H9 (cell line): ENCODE measurements at regions not wholly inside any gene's neighbourhood (a gene's known extent, or its start where the extent isn't known, plus 50 kb on each side); places are given as distances from the start of the nearest gene placed in this dataset.

ENCODE experiments used
- DNase-seq: peaks from one replicate; pipeline ENCODE4 v3.0.0-alpha.2; 2017
- H2AFZ ChIP-seq: one replicate; pipeline ENCODE4 v1.6.1; 2013; ENCODE audit warnings: mild to moderate bottlenecking, low read length, control low read depth, moderate library complexity
- H2AK5ac ChIP-seq: 2 replicates; pipeline ENCODE4 v1.6.1; 2013; ENCODE audit warnings: low read length, control low read depth, mixed read lengths; ENCODE audit not compliant: insufficient read length
- H2BK120ac ChIP-seq: one replicate; pipeline ENCODE4 v1.6.1; 2013; ENCODE audit warnings: low read depth, mild to moderate bottlenecking, low read length, control low read depth, inconsistent platforms; ENCODE audit not compliant: poor library complexity, severe bottlenecking
- H2BK12ac ChIP-seq: 2 replicates; pipeline ENCODE4 v1.6.1; 2013; ENCODE audit warnings: low read length, control low read depth, mixed read lengths, low read depth; ENCODE audit not compliant: insufficient read length
- H2BK15ac ChIP-seq: 2 replicates; pipeline ENCODE4 v1.6.1; 2013; ENCODE audit warnings: low read depth, low read length, control low read depth
- H2BK20ac ChIP-seq: one replicate; pipeline ENCODE4 v1.6.1; 2013; ENCODE audit warnings: low read depth, mild to moderate bottlenecking, low read length, control low read depth, inconsistent platforms; ENCODE audit not compliant: poor library complexity, severe bottlenecking
- H2BK5ac ChIP-seq: 2 replicates; pipeline ENCODE4 v1.6.1; 2013; ENCODE audit warnings: low read length, control low read depth, mixed read lengths; ENCODE audit not compliant: insufficient read length
- H3K14ac ChIP-seq: 2 replicates; pipeline ENCODE4 v1.6.1; 2013; ENCODE audit warnings: low read length, control low read depth; ENCODE audit not compliant: insufficient read depth
- H3K18ac ChIP-seq: 2 replicates; pipeline ENCODE4 v1.6.1; 2013; ENCODE audit warnings: low read depth, mild to moderate bottlenecking, mixed read lengths, low read length, control low read depth; ENCODE audit not compliant: insufficient read length
- H3K23ac ChIP-seq: 2 replicates; pipeline ENCODE4 v1.6.1; 2013; ENCODE audit warnings: low read length, control low read depth, mixed read lengths, low read depth; ENCODE audit not compliant: insufficient read length
- H3K23me2 ChIP-seq: 2 replicates; pipeline ENCODE4 v1.6.1; 2013; ENCODE audit warnings: low read depth, mild to moderate bottlenecking, mixed read lengths, low read length, control low read depth; ENCODE audit not compliant: insufficient read length, poor library complexity, severe bottlenecking
- H3K27ac ChIP-seq: 2 replicates; pipeline ENCODE4 v1.5.1; 2013; ENCODE audit warnings: low read length, control low read depth, mixed read lengths, low read depth; ENCODE audit not compliant: insufficient read length
- H3K27me3 ChIP-seq: 2 replicates; pipeline ENCODE4 v1.6.1; 2013; ENCODE audit warnings: low read length, control low read depth, inconsistent platforms; ENCODE audit not compliant: insufficient read depth
- H3K4ac ChIP-seq: 2 replicates; pipeline ENCODE4 v1.6.1; 2013; ENCODE audit warnings: low read depth, mild to moderate bottlenecking, control low read depth, inconsistent platforms, low read length, moderate library complexity
- H3K4me1 ChIP-seq: 2 replicates; pipeline ENCODE4 v1.6.1; 2013; ENCODE audit warnings: low read length, control low read depth, inconsistent platforms; ENCODE audit not compliant: insufficient read depth
- H3K4me2 ChIP-seq: 2 replicates; pipeline ENCODE4 v1.6.1; 2013; ENCODE audit warnings: low read length, control low read depth, mixed read lengths; ENCODE audit not compliant: insufficient read length, insufficient read depth
- H3K56ac ChIP-seq: 2 replicates; pipeline ENCODE4 v1.6.1; 2013; ENCODE audit warnings: low read depth, mild to moderate bottlenecking, mixed read lengths, low read length, control low read depth; ENCODE audit not compliant: insufficient read length
- H3K79me1 ChIP-seq: 2 replicates; pipeline ENCODE4 v1.6.1; 2013; ENCODE audit warnings: low read depth, mild to moderate bottlenecking, moderate library complexity, low read length, control low read depth, inconsistent platforms; ENCODE audit not compliant: insufficient read depth, poor library complexity, severe bottlenecking
- H3K79me2 ChIP-seq: 2 replicates; pipeline ENCODE4 v1.6.1; 2013; ENCODE audit warnings: low read length, control low read depth, inconsistent platforms; ENCODE audit not compliant: insufficient read depth
- H3K9ac ChIP-seq: 2 replicates; pipeline ENCODE4 v1.6.1; 2013; ENCODE audit warnings: low read length, control low read depth, mixed read lengths; ENCODE audit not compliant: insufficient read length; ENCODE audit errors: extremely low read depth
- H3K9me3 ChIP-seq: one replicate; pipeline ENCODE4 v1.6.1; 2013; ENCODE audit warnings: low read depth, low read length, inconsistent platforms; ENCODE audit not compliant: control insufficient read depth
- H3T11ph ChIP-seq: one replicate; pipeline ENCODE4 v1.6.1; 2013; ENCODE audit warnings: mild to moderate bottlenecking, low read length, control low read depth, inconsistent platforms
- H4K20me1 ChIP-seq: one replicate; pipeline ENCODE4 v1.6.1; 2013; ENCODE audit not compliant: control insufficient read depth, insufficient read length, insufficient read depth
- H4K5ac ChIP-seq: 2 replicates; pipeline ENCODE4 v1.6.1; 2013; ENCODE audit warnings: low read depth, mild to moderate bottlenecking, mixed read lengths, low read length, control low read depth; ENCODE audit not compliant: insufficient read length
- H4K8ac ChIP-seq: replicated peaks from 2 replicates; pipeline ENCODE4 v1.6.1; 2013; ENCODE audit warnings: low read length, control low read depth, mixed read lengths, low read depth; ENCODE audit not compliant: insufficient read length
- H4K91ac ChIP-seq: 2 replicates; pipeline ENCODE4 v1.6.1; 2013; ENCODE audit warnings: low read depth, mild to moderate bottlenecking, moderate library complexity, mixed read lengths, low read length, control low read depth; ENCODE audit not compliant: insufficient read length
- H3K27ac Mint-ChIP-seq, 3 experiments: 2 replicates in 2 of 3; 3 replicates in 1 of 3; pipeline ENCODE4 v1.8.0; 2020 to 2021; ENCODE audit warnings: mixed read lengths in 3 of 3, mild to moderate bottlenecking in 1 of 3, moderate library complexity in 1 of 3
- H3K27me3 Mint-ChIP-seq: 2 replicates; pipeline ENCODE4 v1.8.0; 2021; ENCODE audit warnings: low read depth, mild to moderate bottlenecking, moderate library complexity, mixed read lengths
- H3K36me3 Mint-ChIP-seq, 3 experiments: 2 replicates in 2 of 3; 3 replicates in 1 of 3; pipeline ENCODE4 v1.8.0; 2020 to 2021; ENCODE audit warnings: low read depth in 3 of 3, mixed read lengths in 3 of 3; ENCODE audit not compliant: insufficient read depth in 1 of 3
- H3K4me1 Mint-ChIP-seq, 2 experiments: 2 replicates each; pipeline ENCODE4 v1.8.0; 2020; ENCODE audit warnings: mixed read lengths in 2 of 2
- H3K4me3 Mint-ChIP-seq, 2 experiments: 2 replicates in 1 of 2; 3 replicates in 1 of 2; pipeline ENCODE4 v1.8.0; 2020 to 2021; ENCODE audit warnings: mild to moderate bottlenecking in 2 of 2, mixed read lengths in 2 of 2, moderate library complexity in 1 of 2
- H3K9me3 Mint-ChIP-seq, 2 experiments: 2 replicates in 1 of 2; 3 replicates in 1 of 2; pipeline ENCODE4 v1.8.0; 2020; ENCODE audit warnings: mild to moderate bottlenecking in 2 of 2, mixed read lengths in 2 of 2, moderate library complexity in 1 of 2
- CTCF ChIP-seq: fragments of 200-600 bp; sonication (generic); conservative IDR thresholded peaks from 3 replicates; pipeline ENCODE4 v1.8.0; 2021; ENCODE audit warnings: antibody characterized with exemption, mild to moderate bottlenecking
- WGBS: extraction: QIAGEN DNeasy Blood & Tissue Kit; methylation state at CpG from one replicate; pipeline ENCODE4 v1.1.7; 2013; ENCODE audit warnings: missing lambda C conversion rate, low lambda C conversion rate, mixed read lengths; ENCODE audit not compliant: insufficient read length; ENCODE audit errors: extremely low coverage; 5-methylcytosine and 5-hydroxymethylcytosine counted together

GRCh38 chr22:44395118-44396005 is 82.6 kb upstream of the SHISAL1 start:
- WGBS, result no CpG with 5 or more reads among the region's 31 CpGs
- Histone ChIP-seq H2BK20ac (no peak overlapping the region), H4K20me1 (no peaks in the 10 kb centered on the region), H2BK12ac (no peak overlapping the region), H3K14ac (no peak overlapping the region), H3K4me2 (no peak overlapping the region), H4K91ac (no peak overlapping the region), H3K4ac (no peak overlapping the region), H3K18ac (no peak overlapping the region), H2BK120ac (no peak overlapping the region), H3K79me2 (no peaks in the 10 kb centered on the region), H4K5ac (no peak overlapping the region), H3K9me3 (no peaks in the 10 kb centered on the region), H4K8ac (no peak overlapping the region), H3K23me2 (no peaks in the 10 kb centered on the region), H3K9ac (no peak overlapping the region), H3K4me1 (no peaks in the 10 kb centered on the region), H3K56ac (no peak overlapping the region), H3K79me1 (no peaks in the 10 kb centered on the region), H2AK5ac (no peak overlapping the region), H3K27ac (no peak overlapping the region), H2BK5ac (no peak overlapping the region), H3K23ac (no peak overlapping the region), H2AFZ (no peak overlapping the region), H2BK15ac (no peak overlapping the region), H3T11ph (no peak overlapping the region), H3K27me3 (no peaks in the 10 kb centered on the region)
- H3K9me3 Mint-ChIP-seq, result no peaks in the 10 kb centered on the region; a peak in 1 of 5 replicates
- H3K27ac Mint-ChIP-seq, result peak overlapping the region in 1 of 3 experiments; percentile 27; a peak in 2 of 7 replicates
- H3K4me1 Mint-ChIP-seq, result peaks cover 12 to 19% of the 10 kb centered on the region in 2 experiments
- H3K36me3 Mint-ChIP-seq, result no peaks in the 10 kb centered on the region
- H3K27me3 Mint-ChIP-seq, result peaks cover 5% of the 10 kb centered on the region
- peak; percentile 15 for DNase-seq
- no peak for TF ChIP-seq CTCF
- no peak overlapping the region for H3K4me3 Mint-ChIP-seq
